ES-I3 (cell line): ENCODE measurements at regions not wholly inside any gene's neighbourhood (a gene's known extent, or its start where the extent isn't known, plus 50 kb on each side); places are given as distances from the start of the nearest gene placed in this dataset.

Source experiments
- H3K36me3 ChIP-seq: 2 replicates; pipeline ENCODE4 v1.6.1; 2013; ENCODE audit warnings: mild to moderate bottlenecking, low read length, control low read depth, moderate library complexity; ENCODE audit not compliant: insufficient read depth
- H3K4me1 ChIP-seq: 2 replicates; pipeline ENCODE4 v1.6.1; 2013; ENCODE audit warnings: mild to moderate bottlenecking, control low read depth, low read length; ENCODE audit not compliant: insufficient read depth
- H3K9ac ChIP-seq: 2 replicates; pipeline ENCODE4 v1.6.1; 2013; ENCODE audit warnings: low read depth, mild to moderate bottlenecking, low read length, moderate library complexity
- H3K9me3 ChIP-seq: 2 replicates; pipeline ENCODE4 v1.6.1; 2013; ENCODE audit warnings: mild to moderate bottlenecking, low read length, moderate library complexity; ENCODE audit not compliant: control insufficient read depth, insufficient read depth

DNA sequence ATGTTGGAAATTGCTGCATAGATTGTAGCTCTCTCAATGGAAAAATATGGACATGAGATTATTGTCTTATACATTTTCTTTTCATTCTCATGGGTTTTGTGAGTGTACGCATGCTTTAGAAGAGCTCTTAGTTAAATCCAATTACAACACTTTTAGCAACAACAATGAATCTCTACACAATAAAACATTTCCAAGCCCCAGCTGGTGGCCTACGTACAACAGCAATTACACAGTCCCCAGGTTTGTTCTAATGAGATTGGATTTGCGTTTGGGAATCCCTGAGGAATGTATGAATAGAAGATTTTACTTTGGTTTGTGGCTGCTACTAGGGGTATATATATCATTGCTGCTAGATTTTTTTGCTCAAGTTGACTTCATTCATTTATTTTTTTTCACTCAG lies 98.6 kb downstream of the FHDC1 start:
- Histone ChIP-seq H3K4me1 (peaks cover 11% of the 10 kb centered on the region), H3K9ac (no peak overlapping the region), H3K9me3 (peaks cover 12% of the 10 kb centered on the region; the same call in 1 of the 2 replicates), H3K36me3 (no peaks in the 10 kb centered on the region; the same call in 1 of the 2 replicates)

DNA sequence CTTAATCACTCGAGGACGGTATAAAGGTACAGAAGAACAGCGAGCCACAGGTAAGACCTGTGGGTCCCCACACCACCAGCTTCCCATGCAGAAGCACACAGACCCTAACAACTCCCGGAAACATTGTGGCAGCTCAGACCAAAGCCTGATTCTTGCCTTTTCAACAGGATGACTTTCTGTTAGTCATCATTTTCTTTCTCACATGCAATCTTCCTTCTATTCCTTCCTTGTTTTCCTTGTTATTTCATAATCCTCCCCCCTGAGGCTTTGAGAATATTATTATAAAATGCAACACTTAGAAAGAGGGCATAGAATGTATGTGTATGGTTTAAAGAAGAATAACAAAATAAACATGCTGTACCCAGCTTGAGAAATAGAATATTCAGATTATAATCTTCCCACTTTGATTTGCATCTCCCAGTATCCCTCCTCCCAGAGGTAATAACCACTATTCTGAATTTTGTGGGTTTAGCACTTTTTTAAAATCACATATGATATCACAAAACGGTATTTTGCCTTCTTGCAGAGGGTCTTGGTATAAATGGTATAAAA lies 100.9 kb downstream of the FHDC1 start:
- H3K36me3 ChIP-seq = no peaks in the 10 kb centered on the region
- H3K4me1 ChIP-seq = peaks cover 11% of the 10 kb centered on the region
- H3K9ac ChIP-seq = no peak overlapping the region
- peaks cover 10% of the 10 kb centered on the region; the same call in 1 of the 2 replicates for H3K9me3 ChIP-seq

DNA sequence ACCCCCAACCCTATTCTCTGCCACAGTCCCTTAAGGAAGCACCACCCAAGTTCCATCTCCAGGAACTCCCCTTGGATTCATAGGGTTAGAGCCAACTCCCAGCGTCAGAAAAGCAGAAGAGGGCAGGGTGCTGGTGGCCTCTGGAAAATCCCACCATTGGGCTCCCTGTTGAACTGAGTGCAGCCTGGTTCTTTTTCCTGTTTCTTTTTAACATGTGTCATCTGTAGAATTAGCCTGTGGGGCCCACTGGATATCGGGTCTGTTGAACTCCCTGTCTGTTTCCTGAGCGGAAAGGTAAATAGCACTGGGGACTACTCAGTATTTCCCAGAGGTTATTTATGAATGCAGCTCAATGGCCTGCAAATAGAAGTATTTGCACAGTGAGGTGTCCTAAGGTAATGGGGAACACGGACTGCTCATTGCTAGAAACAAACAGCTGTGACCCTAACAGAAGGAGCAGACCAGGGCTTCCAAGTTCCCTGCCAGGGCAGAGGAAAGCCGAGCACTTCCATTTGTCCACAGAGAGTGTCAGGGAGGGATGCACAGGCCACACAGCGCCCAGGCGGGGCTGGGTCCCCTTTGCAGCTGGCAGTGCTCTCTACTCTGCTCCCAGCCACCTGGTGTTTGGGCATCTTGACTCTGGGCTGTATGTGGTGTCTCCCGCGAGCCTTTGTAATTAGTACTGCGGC lies 102.6 kb downstream of the FHDC1 start:
- Histone ChIP-seq H3K9ac (no peak overlapping the region), H3K36me3 (no peaks in the 10 kb centered on the region), H3K9me3 (peaks cover 10% of the 10 kb centered on the region; the same call in 1 of the 2 replicates), H3K4me1 (peaks cover 11% of the 10 kb centered on the region)

DNA sequence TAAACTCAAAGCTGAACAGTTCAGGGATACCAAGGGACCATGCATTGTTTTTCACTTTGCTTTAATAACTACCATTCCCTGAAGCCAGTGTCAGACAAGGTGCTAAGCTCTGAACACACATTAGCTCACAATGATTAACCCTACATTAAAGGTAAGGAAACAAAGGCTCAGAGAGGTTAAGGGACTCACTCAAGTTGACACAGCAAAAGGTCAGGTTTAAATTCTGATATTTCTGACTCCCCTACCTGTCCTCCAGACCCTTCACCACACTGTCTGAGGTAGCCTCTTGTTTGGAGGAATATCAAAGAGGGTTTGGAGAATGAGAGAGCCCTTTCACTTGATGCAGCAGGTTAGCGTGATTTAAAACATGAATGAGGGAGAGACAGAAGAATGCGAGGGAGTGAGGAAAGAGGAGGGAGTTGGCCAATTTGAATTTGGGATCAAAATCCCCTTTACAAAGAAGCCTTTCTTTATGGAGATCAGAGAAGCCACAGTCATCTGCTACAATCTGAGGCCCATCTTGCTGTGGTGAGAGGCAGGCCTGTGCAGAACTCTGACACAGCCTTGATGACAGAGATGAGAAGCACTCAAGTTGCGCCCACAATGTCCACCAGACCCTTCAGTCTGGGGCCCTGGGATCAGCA lies 103.5 kb downstream of the FHDC1 start:
- peaks cover 11% of the 10 kb centered on the region for H3K4me1 ChIP-seq
- no peaks in the 10 kb centered on the region for H3K36me3 ChIP-seq
- H3K9me3 ChIP-seq = peaks cover 10% of the 10 kb centered on the region; the same call in 1 of the 2 replicates
- no peak overlapping the region for H3K9ac ChIP-seq

DNA sequence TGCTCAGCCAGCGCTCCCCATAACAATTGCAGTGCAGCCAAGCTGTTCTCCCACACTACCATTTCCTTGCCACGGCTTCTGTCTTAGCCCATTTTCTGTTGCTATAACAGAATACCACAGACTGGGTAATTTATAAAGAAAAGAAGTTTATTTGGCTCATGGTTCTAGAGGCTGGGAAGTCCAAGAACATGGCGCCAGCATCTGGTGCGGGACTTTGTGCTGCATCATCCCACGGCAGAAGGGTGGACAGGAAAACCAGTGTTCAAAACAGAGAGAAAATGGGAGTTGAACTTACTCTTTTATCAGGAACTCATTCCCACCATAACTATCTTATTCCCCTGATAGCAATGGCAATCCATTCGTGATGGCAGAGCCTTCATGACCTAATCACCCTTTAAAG lies 104.6 kb downstream of the FHDC1 start:
- Histone ChIP-seq H3K9me3 (peaks cover 10% of the 10 kb centered on the region; the same call in 1 of the 2 replicates), H3K4me1 (peaks cover 11% of the 10 kb centered on the region), H3K9ac (no peak overlapping the region), H3K36me3 (no peaks in the 10 kb centered on the region)

DNA sequence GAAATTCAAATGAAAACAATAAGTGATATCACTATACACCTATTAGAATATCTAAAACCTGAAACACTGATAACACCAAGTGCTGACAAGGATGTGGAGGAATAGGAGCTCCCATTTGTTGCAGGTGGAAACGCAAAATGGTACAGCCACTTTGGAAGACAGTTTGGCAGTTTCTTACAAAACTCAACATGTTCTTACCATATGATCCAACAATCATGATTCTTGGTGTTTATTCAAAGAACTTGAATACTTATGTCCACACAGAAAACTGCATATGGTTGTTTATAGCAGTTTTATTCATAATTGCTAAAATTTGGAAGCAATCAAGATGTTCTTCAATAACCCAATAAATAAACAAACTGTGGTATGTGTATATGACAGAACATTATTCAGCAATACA lies 107.9 kb downstream of the FHDC1 start:
- H3K36me3 ChIP-seq = no peaks in the 10 kb centered on the region
- H3K9ac ChIP-seq = no peak overlapping the region
- H3K4me1 ChIP-seq = 0 out of 2 replicates have a peak, but pooled peaks cover under 1% of the 10 kb centered on the region
- H3K9me3 ChIP-seq = peaks cover 10% of the 10 kb centered on the region; the same call in 1 of the 2 replicates

DNA sequence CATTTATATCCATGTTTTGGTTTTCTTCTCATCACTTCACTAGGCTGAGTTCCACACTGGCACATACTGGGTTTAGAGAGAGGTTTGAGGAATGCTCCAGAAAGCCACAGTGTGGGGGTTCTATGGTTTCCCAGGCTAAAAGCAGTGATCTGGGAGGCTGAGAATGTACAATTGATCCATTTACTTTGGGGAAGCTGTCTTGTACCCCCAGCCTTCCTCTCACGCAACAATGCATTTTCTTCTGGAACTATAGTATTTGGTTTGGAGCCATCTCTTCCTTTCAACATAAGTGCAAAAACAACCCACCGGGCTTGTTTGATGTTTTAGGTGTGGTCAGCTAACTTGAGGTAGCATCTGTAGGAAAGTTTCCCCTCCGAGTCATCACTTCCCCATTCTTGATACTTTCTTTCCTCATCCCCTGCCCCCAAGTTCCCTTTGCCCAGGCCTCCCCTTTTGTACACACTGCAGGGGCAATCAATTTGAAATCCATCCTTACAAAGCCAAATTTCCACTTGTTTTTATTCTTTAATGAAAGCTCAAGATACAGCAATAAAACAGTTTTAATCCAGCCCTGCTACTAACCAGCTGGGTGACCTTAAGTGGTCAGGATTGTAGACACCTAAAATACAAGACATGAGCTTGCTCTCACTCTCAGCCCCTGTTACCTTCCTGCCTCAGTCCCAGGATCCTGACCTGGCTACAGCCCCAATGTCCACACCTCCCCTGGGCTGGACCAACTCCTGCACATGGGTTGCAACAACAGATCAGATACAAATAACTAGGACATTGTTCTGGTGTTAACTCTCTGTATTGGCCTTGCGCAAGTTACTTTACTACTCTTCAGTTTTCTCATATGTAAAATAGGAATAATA lies 109.2 kb downstream of the FHDC1 start:
- H3K9me3 ChIP-seq = peaks cover 10% of the 10 kb centered on the region; the same call in 1 of the 2 replicates
- H3K36me3 ChIP-seq = no peaks in the 10 kb centered on the region
- H3K9ac ChIP-seq = no peak overlapping the region
- H3K4me1 ChIP-seq = no peaks in the 10 kb centered on the region

DNA sequence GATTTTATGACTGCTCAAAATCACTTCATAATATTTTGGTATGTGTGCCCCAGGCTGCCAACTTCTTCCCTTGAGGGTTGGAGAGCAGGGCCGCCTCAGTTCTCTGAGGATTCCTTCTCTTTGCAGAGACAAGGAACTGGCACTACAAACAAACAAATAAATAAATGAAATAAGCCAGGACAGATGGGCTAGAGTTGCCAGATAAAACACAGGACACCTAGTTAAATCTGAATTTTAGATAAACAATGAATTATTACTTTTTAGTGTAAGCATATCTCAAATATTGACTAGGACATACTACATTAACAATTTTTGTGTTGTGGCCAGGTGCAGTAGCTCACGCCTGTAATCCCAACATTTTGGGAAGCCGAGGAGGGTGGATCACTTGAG lies 122.5 kb downstream of the FHDC1 start:
- Histone ChIP-seq H3K4me1 (no peaks in the 10 kb centered on the region), H3K9ac (no peak overlapping the region), H3K9me3 (no peaks in the 10 kb centered on the region), H3K36me3 (no peaks in the 10 kb centered on the region)

DNA sequence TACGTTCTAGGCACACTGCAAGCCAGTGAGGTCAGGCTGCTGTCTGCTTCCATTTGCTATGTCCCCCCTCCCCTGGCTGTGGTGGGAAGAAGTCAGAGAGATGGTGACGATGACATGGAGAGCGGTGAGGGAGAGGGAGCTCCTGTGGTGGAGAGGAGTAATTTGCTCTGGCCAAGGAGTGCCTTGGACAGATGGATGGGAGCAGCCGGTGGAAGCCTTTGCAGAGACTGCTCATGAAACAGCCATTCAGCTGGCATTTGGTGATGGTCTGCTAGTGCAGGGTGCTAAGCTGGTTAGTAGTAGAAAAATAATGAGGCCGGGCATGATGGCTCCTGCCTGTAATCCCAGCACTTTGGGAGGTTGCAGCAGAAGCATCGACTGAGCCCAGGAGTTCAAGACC lies 124.1 kb downstream of the FHDC1 start:
- H3K9me3 ChIP-seq = no peaks in the 10 kb centered on the region
- H3K9ac ChIP-seq = no peak overlapping the region
- H3K4me1 ChIP-seq = no peaks in the 10 kb centered on the region; the same call in 1 of the 2 replicates
- no peaks in the 10 kb centered on the region for H3K36me3 ChIP-seq

DNA sequence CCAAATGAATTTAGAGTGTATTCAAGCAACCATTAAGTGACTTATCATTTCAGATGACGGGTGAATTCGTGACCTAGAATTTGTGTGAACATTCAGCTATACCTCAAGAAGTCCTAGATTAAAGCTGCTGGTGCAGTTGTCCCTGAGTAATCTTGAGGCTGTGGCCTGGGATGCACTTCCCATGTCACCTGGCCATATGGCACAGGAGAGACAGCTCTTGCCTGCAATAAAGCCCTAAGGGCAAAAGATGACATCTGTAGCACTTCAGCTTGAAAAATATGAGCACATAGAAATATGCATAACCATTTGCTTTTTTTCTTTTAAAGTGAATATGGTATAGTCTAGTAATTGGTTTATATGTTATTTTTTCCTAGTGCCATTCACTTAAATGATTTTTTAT lies 125.8 kb downstream of the FHDC1 start:
- no peak overlapping the region for H3K9ac ChIP-seq
- H3K4me1 ChIP-seq = no peaks in the 10 kb centered on the region; the same call in 1 of the 2 replicates
- H3K9me3 ChIP-seq = no peaks in the 10 kb centered on the region
- H3K36me3 ChIP-seq = no peaks in the 10 kb centered on the region

DNA sequence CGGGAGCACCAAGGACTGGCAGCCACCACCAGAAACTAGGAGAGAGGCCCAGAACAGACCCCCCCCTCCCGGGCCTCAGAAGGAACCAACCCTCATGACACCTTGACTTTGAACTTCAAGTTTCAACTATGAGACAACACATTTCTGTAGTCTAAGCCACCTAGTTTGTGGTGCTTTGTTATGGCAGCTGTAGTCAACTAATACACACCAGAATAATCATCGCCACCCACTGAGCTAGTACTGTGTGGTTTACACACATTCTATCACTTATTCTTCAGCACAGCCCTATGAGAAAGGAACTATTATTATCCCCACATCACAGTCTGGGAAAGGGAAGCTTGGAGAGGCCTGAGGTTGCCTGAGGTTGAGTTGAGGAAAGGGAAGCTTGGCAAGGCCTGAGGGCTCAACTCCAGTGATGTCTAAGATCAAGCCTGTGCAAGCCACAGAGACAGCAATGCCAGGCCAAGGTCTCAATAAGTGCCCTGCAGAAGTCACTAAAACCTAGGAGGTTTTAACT lies 126.6 kb downstream of the FHDC1 start:
- H3K9ac ChIP-seq = no peak overlapping the region

DNA sequence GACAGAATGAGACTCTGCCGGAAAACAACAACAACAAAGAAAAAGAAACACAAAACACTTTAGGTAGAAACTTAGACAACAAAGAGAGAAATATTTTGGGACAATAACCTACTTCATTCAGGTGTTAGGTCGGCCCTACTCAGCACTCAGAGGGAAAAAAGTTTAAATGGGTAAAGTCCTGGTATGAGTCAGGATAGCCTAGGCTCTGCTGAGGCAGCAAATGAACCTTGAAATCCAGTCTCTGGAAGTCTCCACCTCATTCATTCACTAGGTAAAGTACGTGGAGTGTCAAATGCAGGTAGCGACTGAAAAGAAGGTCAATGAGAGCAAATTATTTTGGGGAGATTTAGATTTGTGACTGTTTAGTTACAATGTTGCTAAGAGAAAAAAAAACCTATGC lies 127.4 kb downstream of the FHDC1 start:
- Histone ChIP-seq H3K9ac (no peak overlapping the region), H3K9me3 (no peaks in the 10 kb centered on the region)

More for the DNA sequence above, 126.6 kb downstream of the FHDC1 start:
- Histone ChIP-seq H3K4me1 (peaks cover 2% of the 10 kb centered on the region), H3K36me3 (no peaks in the 10 kb centered on the region), H3K9me3 (no peaks in the 10 kb centered on the region)

DNA sequence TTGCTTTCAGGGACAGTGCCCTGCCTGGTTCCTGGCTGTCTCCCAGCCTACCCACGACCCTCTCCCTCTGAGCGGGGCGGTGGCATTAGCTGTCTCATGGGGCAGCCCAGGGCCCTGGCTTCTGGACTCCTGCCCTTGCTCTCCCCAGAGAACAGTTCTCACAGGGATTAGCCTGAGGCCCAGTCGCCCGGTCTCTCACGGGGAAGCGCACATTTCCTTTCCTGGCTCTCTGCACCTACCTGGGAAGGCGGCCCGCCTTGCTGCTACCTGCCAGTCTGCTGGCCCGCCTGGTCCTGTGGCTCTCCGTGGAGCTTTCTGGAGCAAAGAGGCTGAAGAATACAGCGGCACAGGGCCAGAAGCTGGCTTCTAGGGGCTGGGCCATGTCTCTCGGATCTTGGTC lies 128.4 kb downstream of the FHDC1 start:
- Histone ChIP-seq H3K9ac (no peak overlapping the region), H3K36me3 (no peaks in the 10 kb centered on the region), H3K9me3 (no peaks in the 10 kb centered on the region), H3K4me1 (peaks cover 6% of the 10 kb centered on the region)

More for the DNA sequence above, 127.4 kb downstream of the FHDC1 start:
- peaks cover 6% of the 10 kb centered on the region for H3K4me1 ChIP-seq
- H3K36me3 ChIP-seq = no peaks in the 10 kb centered on the region

DNA sequence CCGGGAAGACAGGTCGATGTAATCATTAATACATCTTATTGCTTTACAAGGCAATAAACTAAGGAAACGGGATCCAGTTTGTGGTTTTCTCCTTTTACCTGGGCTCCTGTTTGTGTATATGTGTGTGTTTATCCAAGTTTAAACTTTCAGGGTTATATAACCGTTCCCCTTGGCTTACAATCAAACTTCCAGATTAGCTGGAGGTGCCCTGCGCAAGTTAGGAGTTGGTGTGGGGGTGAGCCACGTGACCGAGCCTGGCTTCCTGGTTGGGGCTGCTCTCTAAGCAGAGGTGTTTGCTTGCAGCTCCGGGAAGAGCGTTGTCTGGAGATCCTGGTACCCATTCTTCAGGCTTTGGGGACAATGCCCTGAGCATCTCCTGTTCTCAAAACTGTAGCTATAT lies 129.2 kb downstream of the FHDC1 start:
- Histone ChIP-seq H3K4me1 (peaks cover 6% of the 10 kb centered on the region), H3K36me3 (no peaks in the 10 kb centered on the region), H3K9me3 (no peaks in the 10 kb centered on the region), H3K9ac (no peak overlapping the region)
